Colonic mucosa (tissue), 4 donors: ENCODE measurements at regions not wholly inside any gene's neighbourhood (a gene's known extent, or its start where the extent isn't known, plus 50 kb on each side); places are given as distances from the start of the nearest gene placed in this dataset.

Experiments used
- DNase-seq: peaks from one replicate; pipeline ENCODE4 v3.0.0-alpha.2; 2020
- H3K27ac ChIP-seq: fragments of 200-600 bp; one replicate; pipeline ENCODE4 v1.8.0; 2021
- H3K27me3 ChIP-seq: fragments of 200-600 bp; one replicate; pipeline ENCODE4 v1.8.0; 2021
- H3K36me3 ChIP-seq: fragments of 200-600 bp; one replicate; pipeline ENCODE4 v1.8.0; 2021
- H3K4me1 ChIP-seq: fragments of 200-600 bp; one replicate; pipeline ENCODE4 v1.8.0; 2021; ENCODE audit warnings: mild to moderate bottlenecking
- H3K4me3 ChIP-seq: fragments of 200-600 bp; one replicate; pipeline ENCODE4 v1.8.0; 2021
- H3K9ac ChIP-seq, 2 donors: one replicate each; pipeline ENCODE4 v1.7.0; 2013; ENCODE audit warnings: control low read depth in 2 of 2, low read depth in 2 of 2, low read length in 2 of 2
- H3K9me3 ChIP-seq: fragments of 200-600 bp; one replicate; pipeline ENCODE4 v1.8.0; 2021
- CTCF ChIP-seq: fragments of 200-600 bp; IDR thresholded peaks from one replicate; pipeline ENCODE4 v1.8.0; 2022; ENCODE audit warnings: antibody characterized with exemption, mild to moderate bottlenecking
- intact Hi-C: fragments of 100-400 bp; cut with DNase I; formaldehyde crosslinking; loops from one replicate; pipeline ENCODE4 v1.14.1; 2022
- donor health status: healthy.
- donor health status: DM: no; HTN: no; CAD: no.
- donor health status: DM: no; HTN: no; CAD: no.

DNA sequence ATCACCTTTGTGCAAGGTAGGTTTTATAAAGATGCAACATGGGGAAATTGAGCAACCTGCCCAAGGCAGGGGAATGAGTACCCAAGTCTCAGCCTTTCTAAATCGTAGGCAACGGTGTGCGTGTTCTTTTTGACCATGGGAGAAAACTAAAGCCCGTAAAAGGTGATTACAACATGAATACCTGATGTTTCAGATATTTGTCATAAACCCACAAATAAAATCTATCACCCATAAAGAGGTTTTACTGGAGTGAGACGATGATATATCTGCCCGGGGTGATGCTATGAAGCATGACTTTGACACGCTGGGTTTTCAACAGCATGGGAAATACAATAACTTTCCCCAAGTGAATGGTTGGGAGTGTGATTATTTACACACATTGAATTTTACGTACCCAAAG is 406.3 kb upstream of the KLF6 start:
- Histone ChIP-seq H3K27ac (no peak overlapping the region), H3K4me1 (no peaks in the 10 kb centered on the region), H3K9ac (no peak overlapping the region), H3K27me3 (no peaks in the 10 kb centered on the region), H3K9me3 (no peaks in the 10 kb centered on the region), H3K36me3 (no peaks in the 10 kb centered on the region), H3K4me3 (no peak overlapping the region)
- TF ChIP-seq CTCF, result no peak
- DNase-seq, result no peak
- intact Hi-C loops, result no loop called here

DNA sequence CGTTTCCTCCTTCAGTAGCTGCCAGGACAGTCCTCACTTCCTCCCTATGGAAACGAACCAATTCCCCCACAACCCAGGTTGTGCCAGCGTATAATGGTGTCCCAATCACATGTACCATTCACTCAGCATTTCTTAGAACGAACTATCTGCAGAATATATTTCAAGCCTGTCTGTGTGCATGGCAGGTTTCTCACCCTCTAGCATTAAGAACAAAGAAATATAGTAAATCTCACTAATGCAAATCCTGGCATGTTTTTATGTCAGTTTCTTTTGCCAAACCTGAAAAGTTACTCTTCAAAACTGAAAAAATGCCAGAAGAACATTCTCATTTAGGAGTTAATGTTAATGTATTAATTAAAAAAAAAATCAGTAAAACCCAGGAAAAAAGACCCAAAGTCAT is 405.9 kb upstream of the KLF6 start:
- Histone ChIP-seq H3K27me3 (no peaks in the 10 kb centered on the region), H3K9ac (no peak overlapping the region), H3K9me3 (no peaks in the 10 kb centered on the region), H3K27ac (no peak overlapping the region), H3K4me3 (no peak overlapping the region), H3K36me3 (no peaks in the 10 kb centered on the region), H3K4me1 (no peaks in the 10 kb centered on the region)
- intact Hi-C loops, result no loop called here
- TF ChIP-seq CTCF, result no peak
- DNase-seq, result no peak

GRCh38 chr10:4189281-4189680 is 404.3 kb upstream of the KLF6 start:
- DNase-seq, result no peak
- intact Hi-C loops, result no loop called here
- Histone ChIP-seq H3K9me3 (no peaks in the 10 kb centered on the region), H3K27me3 (no peaks in the 10 kb centered on the region), H3K9ac (no peak overlapping the region), H3K36me3 (no peaks in the 10 kb centered on the region), H3K4me1 (no peaks in the 10 kb centered on the region), H3K27ac (no peak overlapping the region), H3K4me3 (no peak overlapping the region)
- TF ChIP-seq CTCF, result no peak

- Histone ChIP-seq H3K4me3 (no peak overlapping the region), H3K27me3 (no peaks in the 10 kb centered on the region), H3K36me3 (no peaks in the 10 kb centered on the region), H3K4me1 (no peaks in the 10 kb centered on the region), H3K27ac (no peak overlapping the region), H3K9me3 (no peaks in the 10 kb centered on the region), H3K9ac (no peak overlapping the region)
- no peak for DNase-seq
- TF ChIP-seq CTCF, result no peak
- intact Hi-C loops, result no loop called here
These were observed 403.4 kb upstream of the KLF6 start for GRCh38 chr10:4188406-4188805.

DNA sequence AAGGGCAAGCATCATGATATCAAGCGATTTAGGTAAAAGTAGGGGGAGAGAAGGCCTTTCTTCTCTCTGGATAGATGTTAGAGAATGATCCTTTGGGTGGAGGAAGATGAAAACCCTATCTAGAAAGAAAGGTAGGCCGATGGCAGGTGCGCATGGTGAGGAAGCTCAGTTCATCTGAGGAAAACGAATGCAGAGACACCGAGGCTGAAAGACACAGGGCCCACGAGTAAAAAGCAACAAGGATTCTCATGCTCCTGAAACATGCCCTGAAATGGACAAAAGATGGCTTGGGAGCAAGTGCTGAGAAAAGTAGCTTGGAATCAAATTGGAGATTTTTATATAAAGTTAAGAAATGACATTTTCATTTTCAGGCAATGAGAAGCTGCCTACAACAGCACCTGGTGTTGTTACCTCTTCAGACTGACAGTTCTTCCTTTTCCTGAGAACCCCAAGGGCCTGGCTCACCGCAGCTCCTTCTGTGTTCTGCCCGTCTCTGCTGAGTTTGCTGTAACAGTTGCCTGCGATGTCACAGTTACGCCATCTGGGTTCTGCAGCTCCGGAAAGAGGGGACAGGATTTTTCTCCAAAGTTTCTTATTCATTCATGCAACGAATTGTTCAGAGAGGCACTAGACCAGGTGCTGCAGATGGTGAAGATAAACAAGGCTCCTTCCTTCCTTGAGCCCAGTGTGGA is 402.0 kb upstream of the KLF6 start:
- no peak for TF ChIP-seq CTCF
- Histone ChIP-seq H3K27me3 (no peaks in the 10 kb centered on the region), H3K27ac (no peak overlapping the region), H3K9me3 (no peaks in the 10 kb centered on the region), H3K4me1 (no peaks in the 10 kb centered on the region), H3K9ac (no peak overlapping the region), H3K36me3 (no peaks in the 10 kb centered on the region), H3K4me3 (no peak overlapping the region)
- intact Hi-C loops, result no loop called here
- DNase-seq, result no peak
